Naive thymus-derived CD4-positive, alpha-beta T cell (primary cell): ENCODE measurements at regions not wholly inside any gene's neighbourhood (a gene's known extent, or its start where the extent isn't known, plus 50 kb on each side); places are given as distances from the start of the nearest gene placed in this dataset.

Experiments
- ATAC-seq: fragments of 150-1000 bp; cut with Tn5 transposase; 2 replicates; pipeline ENCODE4 v1.10.0; 2021; ENCODE audit warnings: mild to moderate bottlenecking, moderate library complexity
- CTCF ChIA-PET: fragments of 350-600 bp; sonication (Branson Sonifier 250); formaldehyde crosslinking; loops from one replicate; lab custom pipeline; 2021; ENCODE audit warnings: antibody characterized with exemption; lab: Charles Lee
- POLR2A ChIA-PET: fragments of 350-600 bp; sonication (Branson Sonifier 250); formaldehyde crosslinking; loops from one replicate; lab custom pipeline; 2021; ENCODE audit warnings: antibody characterized with exemption, inconsistent platforms; lab: Charles Lee
- DNase-seq, 9 donors: peaks; one replicate each; pipeline versions ENCODE4 v3.0.0 to v3.0.0-alpha.2; 2020 to 2022; ENCODE audit warnings: mixed read lengths in 1 of 9
- H3K27ac ChIP-seq: one replicate; pipeline ENCODE4 v1.7.0; 2013; ENCODE audit warnings: mild to moderate bottlenecking, low read depth, low read length, moderate library complexity
- H3K27me3 ChIP-seq, 2 donors: one replicate each; pipeline ENCODE4 v1.7.0; 2013; ENCODE audit warnings: low read length in 2 of 2, mild to moderate bottlenecking in 2 of 2, moderate library complexity in 2 of 2; ENCODE audit not compliant: control insufficient read depth in 2 of 2, insufficient read depth in 2 of 2
- H3K36me3 ChIP-seq, 3 experiments: 1 replicate in 2 of 3; 2 replicates in 1 of 3; pipeline ENCODE4 v1.7.0; 2013; ENCODE audit warnings: low read length in 3 of 3, mild to moderate bottlenecking in 3 of 3, moderate library complexity in 1 of 3; ENCODE audit not compliant: insufficient read depth in 3 of 3, control insufficient read depth in 2 of 3
- H3K4me1 ChIP-seq, 2 donors: one replicate each; pipeline ENCODE4 v1.7.0; 2013; ENCODE audit warnings: low read length in 2 of 2, mild to moderate bottlenecking in 2 of 2, moderate library complexity in 1 of 2; ENCODE audit not compliant: control insufficient read depth in 2 of 2, insufficient read depth in 2 of 2
- H3K4me3 ChIP-seq: 2 replicates; pipeline ENCODE4 v1.7.0; 2013; ENCODE audit warnings: mild to moderate bottlenecking, low read length
- H3K9me3 ChIP-seq, 3 experiments: 1 replicate in 2 of 3; 2 replicates in 1 of 3; pipeline ENCODE4 v1.7.0; 2013; ENCODE audit warnings: low read length in 3 of 3; ENCODE audit not compliant: control insufficient read depth in 2 of 3
- H3K27ac Mint-ChIP-seq, 9 donors: one replicate each; pipeline ENCODE4 v1.8.0; 2020 to 2022; ENCODE audit warnings: mixed read lengths in 9 of 9, mild to moderate bottlenecking in 8 of 9, moderate library complexity in 5 of 9, inconsistent platforms in 2 of 9
- H3K27me3 Mint-ChIP-seq, 5 donors: one replicate each; pipeline ENCODE4 v1.8.0; 2021 to 2022; ENCODE audit warnings: mixed read lengths in 5 of 5, mild to moderate bottlenecking in 1 of 5
- H3K36me3 Mint-ChIP-seq, 5 donors: one replicate each; pipeline ENCODE4 v1.8.0; 2020 to 2022; ENCODE audit warnings: mixed read lengths in 5 of 5, mild to moderate bottlenecking in 3 of 5, inconsistent platforms in 1 of 5
- H3K4me1 Mint-ChIP-seq, 7 donors: one replicate each; pipeline ENCODE4 v1.8.0; 2020 to 2022; ENCODE audit warnings: mixed read lengths in 7 of 7, mild to moderate bottlenecking in 3 of 7, inconsistent platforms in 1 of 7
- H3K4me3 Mint-ChIP-seq, 10 donors: one replicate each; pipeline ENCODE4 v1.8.0; 2020 to 2022; ENCODE audit warnings: mild to moderate bottlenecking in 10 of 10, mixed read lengths in 10 of 10, moderate library complexity in 6 of 10, inconsistent platforms in 2 of 10
- H3K9me3 Mint-ChIP-seq, 11 donors: one replicate each; pipeline ENCODE4 v1.8.0; 2020 to 2022; ENCODE audit warnings: mixed read lengths in 11 of 11, mild to moderate bottlenecking in 4 of 11, inconsistent platforms in 1 of 11, moderate library complexity in 1 of 11
- intact Hi-C, 2 donors: fragments of 100-400 bp; cut with micrococcal nuclease; formaldehyde crosslinking; loops; one replicate each; pipeline ENCODE4 v1.15.1; 2023

GRCh38 chr12:4847713-4848112 lies 62.0 kb upstream of the KCNA1 start:
- peaks cover 0 to 2% (median 0%) of the 10 kb centered on the region in 7 donors for H3K4me1 Mint-ChIP-seq
- Histone ChIP-seq H3K9me3 (no peaks in the 10 kb centered on the region), H3K4me3 (no peak overlapping the region), H3K36me3 (no peaks in the 10 kb centered on the region), H3K27ac (no peak overlapping the region), H3K4me1 (no peaks in the 10 kb centered on the region), H3K27me3 (no peaks in the 10 kb centered on the region)
- DNase-seq (no peak), ATAC-seq (no peak)
- peaks cover 0 to 6% (median 0%) of the 10 kb centered on the region in 11 donors for H3K9me3 Mint-ChIP-seq
- intact Hi-C loops = no loop called here
- CTCF ChIA-PET = interaction anchor here (0.7 kb wide), 1 partner anchor 1189 kb away, joined by 3 read pairs; no protein-coding TSS in a partner anchor
- H3K4me3 Mint-ChIP-seq = no peak overlapping the region
- POLR2A ChIA-PET = no interaction called here
- peaks cover 0 to 24% (median 7%) of the 10 kb centered on the region in 5 donors for H3K27me3 Mint-ChIP-seq
- H3K27ac Mint-ChIP-seq = no peak overlapping the region
- peaks cover 0 to 1% (median 0%) of the 10 kb centered on the region in 5 donors for H3K36me3 Mint-ChIP-seq

DNA sequence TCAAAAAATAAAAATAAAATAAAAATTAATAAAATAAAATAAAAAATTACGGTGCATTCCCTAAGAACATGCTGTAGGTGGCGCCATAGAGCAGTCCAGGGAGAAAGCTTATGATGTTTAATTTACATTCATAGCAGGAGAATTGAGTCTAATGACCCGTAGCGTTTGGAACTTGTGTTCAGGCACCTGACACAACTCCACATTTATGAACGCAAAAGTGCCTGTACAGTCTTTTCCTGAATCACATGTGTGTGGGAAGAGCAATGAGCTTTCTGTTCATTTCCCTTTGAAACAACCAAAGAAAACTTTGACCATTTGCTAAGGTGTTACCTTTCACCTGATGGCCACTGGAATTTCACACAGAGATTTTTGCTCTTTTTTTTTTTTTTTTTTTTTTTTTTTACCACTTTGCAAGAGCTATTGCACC lies 60.6 kb upstream of the KCNA1 start:
- H3K36me3 Mint-ChIP-seq = no peaks in the 10 kb centered on the region
- intact Hi-C loops = loop anchor here in 1 of 2 donors (1.0 kb wide), 1 partner anchor 8 kb away; no protein-coding TSS in a partner anchor
- H3K9me3 ChIP-seq = no peaks in the 10 kb centered on the region
- peaks cover 0 to 2% (median 0%) of the 10 kb centered on the region in 7 donors for H3K4me1 Mint-ChIP-seq
- POLR2A ChIA-PET = no interaction called here
- no peaks in the 10 kb centered on the region for H3K27me3 ChIP-seq
- no peaks in the 10 kb centered on the region for H3K36me3 ChIP-seq
- no peak overlapping the region for H3K27ac ChIP-seq
- DNase-seq (peak in 4 of 9 donors; percentile 15 to 20 (median 19)), ATAC-seq (peak; percentile 57)
- no peaks in the 10 kb centered on the region for H3K4me1 ChIP-seq
- CTCF ChIA-PET = interaction anchor here (0.6 to 0.9 kb wide), 3 partner anchors 8 to 20 kb away, joined by 3 read pairs; no protein-coding TSS in a partner anchor
- H3K4me3 ChIP-seq = no peak overlapping the region
- peaks cover 0 to 22% (median 3%) of the 10 kb centered on the region in 5 donors for H3K27me3 Mint-ChIP-seq
- H3K4me3 Mint-ChIP-seq = no peak overlapping the region
- no peak overlapping the region for H3K27ac Mint-ChIP-seq
- H3K9me3 Mint-ChIP-seq = peaks cover 0 to 3% (median 0%) of the 10 kb centered on the region in 11 donors

GRCh38 chr12:4849795-4850345 lies 59.8 kb upstream of the KCNA1 start:
- ATAC-seq (no peak), DNase-seq (no peak)
- CTCF ChIA-PET = interaction anchor here (0.7 kb wide), 1 partner anchor 21 kb away, joined by 3 read pairs; no protein-coding TSS in a partner anchor
- Mint-ChIP-seq H3K4me3 (no peak overlapping the region), H3K36me3 (no peaks in the 10 kb centered on the region), H3K27me3 (peaks cover 0 to 18% (median 3%) of the 10 kb centered on the region in 5 donors), H3K4me1 (peaks cover 0 to 2% (median 0%) of the 10 kb centered on the region in 7 donors), H3K9me3 (no peaks in the 10 kb centered on the region), H3K27ac (peak overlapping the region in 1 of 9 donors; percentile 80)
- POLR2A ChIA-PET = no interaction called here
- Histone ChIP-seq H3K27ac (no peak overlapping the region), H3K9me3 (no peaks in the 10 kb centered on the region), H3K27me3 (no peaks in the 10 kb centered on the region), H3K4me3 (no peak overlapping the region), H3K4me1 (no peaks in the 10 kb centered on the region), H3K36me3 (no peaks in the 10 kb centered on the region)
- intact Hi-C loops = loop anchor here in 1 of 2 donors (1.0 kb wide), 1 partner anchor 7 kb away; no protein-coding TSS in a partner anchor

DNA sequence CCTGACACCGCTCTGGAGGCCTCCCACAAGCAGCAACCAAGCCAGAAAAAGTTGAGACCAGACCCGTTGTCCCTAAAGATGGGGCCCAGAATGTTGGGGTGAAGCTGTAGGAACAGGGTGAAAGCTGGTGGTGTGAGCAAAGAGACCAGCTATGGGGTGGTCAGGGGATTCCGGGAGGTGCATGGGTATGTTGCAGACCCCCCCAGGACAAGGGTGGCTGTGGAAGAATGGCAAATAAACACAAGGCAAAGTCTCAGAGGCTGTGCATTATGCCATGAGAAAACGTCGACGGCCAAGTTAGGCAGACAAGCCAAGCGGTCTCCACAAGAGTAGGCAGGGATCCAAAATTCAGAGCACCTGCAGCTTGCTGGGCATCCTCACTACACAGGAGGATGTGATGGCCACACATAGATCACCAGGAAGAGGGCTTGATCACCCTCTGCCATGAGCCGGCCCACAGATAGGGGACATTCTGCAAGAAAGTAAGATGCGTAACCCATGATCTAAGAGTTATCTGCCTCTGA lies 58.8 kb upstream of the KCNA1 start:
- Mint-ChIP-seq H3K9me3 (no peaks in the 10 kb centered on the region), H3K4me1 (peaks cover 0 to 13% (median 0%) of the 10 kb centered on the region in 7 donors)

DNA sequence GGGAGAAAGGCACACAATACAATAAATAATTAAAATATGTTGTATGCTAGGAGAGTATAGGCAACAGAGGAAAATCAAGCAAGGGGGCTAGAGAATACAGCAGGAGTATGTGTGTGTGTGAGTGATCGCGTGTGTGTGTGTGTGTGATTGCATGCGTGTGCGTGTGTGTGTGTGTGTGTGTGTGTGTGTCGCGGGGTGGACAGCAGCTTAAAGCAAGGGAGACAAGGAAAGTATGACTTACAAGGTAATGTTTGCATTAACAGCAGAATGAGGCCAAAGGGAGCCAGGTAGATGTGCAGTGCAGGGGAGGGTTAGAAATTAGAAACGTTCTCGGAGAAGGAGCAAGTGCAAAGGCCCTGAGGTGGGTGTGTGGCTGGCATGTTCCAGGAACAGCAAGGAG lies 57.4 kb upstream of the KCNA1 start:
- intact Hi-C loops = no loop called here
- Histone ChIP-seq H3K4me3 (no peak overlapping the region), H3K9me3 (no peaks in the 10 kb centered on the region), H3K4me1 (peaks cover 0 to 5% of the 10 kb centered on the region in 2 donors), H3K27me3 (no peaks in the 10 kb centered on the region), H3K36me3 (no peaks in the 10 kb centered on the region), H3K27ac (no peak overlapping the region)
- ChIA-PET CTCF (no interaction called here), POLR2A (no interaction called here)
- H3K9me3 Mint-ChIP-seq = no peaks in the 10 kb centered on the region
- H3K4me1 Mint-ChIP-seq = peaks cover 0 to 21% (median 3%) of the 10 kb centered on the region in 7 donors
- no peak overlapping the region for H3K4me3 Mint-ChIP-seq
- peaks cover 0 to 13% (median 3%) of the 10 kb centered on the region in 5 donors for H3K27me3 Mint-ChIP-seq
- peak overlapping the region in 1 of 9 donors; percentile 75 for H3K27ac Mint-ChIP-seq
- H3K36me3 Mint-ChIP-seq = no peaks in the 10 kb centered on the region
- no peak for DNase-seq
- no peak for ATAC-seq

More for the DNA sequence above, 58.8 kb upstream of the KCNA1 start:
- Mint-ChIP-seq H3K27me3 (peaks cover 0 to 14% (median 3%) of the 10 kb centered on the region in 5 donors), H3K4me3 (no peak overlapping the region), H3K36me3 (no peaks in the 10 kb centered on the region), H3K27ac (peak overlapping the region in 1 of 9 donors; percentile 20)
- intact Hi-C loops = no loop called here
- DNase-seq (no peak), ATAC-seq (no peak)
- POLR2A ChIA-PET = no interaction called here
- Histone ChIP-seq H3K4me3 (no peak overlapping the region), H3K27ac (no peak overlapping the region), H3K4me1 (peaks cover 0 to 5% of the 10 kb centered on the region in 2 donors), H3K27me3 (no peaks in the 10 kb centered on the region), H3K36me3 (no peaks in the 10 kb centered on the region), H3K9me3 (no peaks in the 10 kb centered on the region)
- CTCF ChIA-PET = no interaction called here

DNA sequence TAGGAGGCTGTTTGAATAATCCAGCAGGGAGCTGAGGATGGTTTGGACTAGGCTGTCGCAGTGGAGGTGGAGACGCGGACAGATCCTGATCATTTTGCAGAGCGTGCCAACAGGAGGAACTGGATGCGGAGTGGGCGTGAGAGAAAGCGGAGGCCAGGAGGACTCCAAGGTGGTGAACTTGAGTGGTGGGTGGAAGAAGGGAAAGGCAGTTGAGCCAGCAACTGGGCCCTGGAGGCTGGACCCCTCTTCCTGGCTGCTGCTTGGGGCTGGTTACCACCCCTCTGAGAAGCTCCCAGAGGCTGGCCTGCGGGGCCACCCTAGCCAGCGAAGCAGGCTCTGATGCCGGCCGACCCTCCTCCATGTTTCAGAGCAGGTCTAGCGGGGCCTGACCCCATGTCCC lies 56.8 kb upstream of the KCNA1 start:
- H3K4me3 ChIP-seq = no peak overlapping the region
- Mint-ChIP-seq H3K4me3 (no peak overlapping the region), H3K27me3 (peaks cover 1 to 13% (median 3%) of the 10 kb centered on the region in 5 donors), H3K9me3 (no peaks in the 10 kb centered on the region), H3K36me3 (no peaks in the 10 kb centered on the region), H3K27ac (no peak overlapping the region), H3K4me1 (peaks cover 4 to 26% (median 8%) of the 10 kb centered on the region in 7 donors)
- ChIA-PET POLR2A (no interaction called here), CTCF (interaction anchor here (1.1 kb wide), 1 partner anchor 18 kb away, joined by 3 read pairs; no protein-coding TSS in a partner anchor)
- H3K36me3 ChIP-seq = no peaks in the 10 kb centered on the region
- intact Hi-C loops = no loop called here
- no peaks in the 10 kb centered on the region for H3K27me3 ChIP-seq
- no peaks in the 10 kb centered on the region for H3K9me3 ChIP-seq
- no peak overlapping the region for H3K27ac ChIP-seq
- peaks cover 0 to 7% of the 10 kb centered on the region in 2 donors for H3K4me1 ChIP-seq
- DNase-seq (no peak), ATAC-seq (no peak)
